OCI-LY7 (cell line): ENCODE measurements at regions not wholly inside any gene's neighbourhood (a gene's known extent, or its start where the extent isn't known, plus 50 kb on each side); places are given as distances from the start of the nearest gene placed in this dataset.

ENCODE experiments used
- BruUV-seq: library from RNA; stranded (reverse); fragments of 400-500 nt; replicated peaks from 2 replicates; lab custom pipeline; 2021; lab: Mats Ljungman, UMichigan
- CTCF ChIA-PET: fragments of 300-600 bp; sonication (Branson Sonifier 250); formaldehyde crosslinking; loops from one replicate; lab custom pipeline; 2022; ENCODE audit warnings: antibody characterized with exemption; ENCODE audit not compliant: unreplicated experiment; lab: Charles Lee
- POLR2A ChIA-PET: fragments of 300-600 bp; sonication (Branson Sonifier 250); formaldehyde crosslinking; loops from one replicate; lab custom pipeline; 2022; ENCODE audit warnings: antibody characterized with exemption; lab: Charles Lee
- DNase-seq: peaks from one replicate; pipeline ENCODE4 v3.0.0-alpha.2; 2015; ENCODE audit warnings: low spot score
- H2AFZ ChIP-seq: fragments of 200-600 bp; sonication (generic), shearing (Covaris generic); 2 replicates; pipeline ENCODE4 v1.6.1; 2014; ENCODE audit warnings: mild to moderate bottlenecking, antibody characterized with exemption, low read length, moderate library complexity
- H3K27ac ChIP-seq: fragments of 200-600 bp; sonication (generic); 2 replicates; pipeline ENCODE4 v1.5.1; 2014; ENCODE audit warnings: mixed run types, low read depth, mild to moderate bottlenecking, moderate library complexity, low read length, inconsistent platforms; ENCODE audit not compliant: poor library complexity, severe bottlenecking
- H3K36me3 ChIP-seq: fragments of 200-600 bp; sonication (generic); 2 replicates; pipeline ENCODE4 v1.6.1; 2014; ENCODE audit warnings: mild to moderate bottlenecking, antibody characterized with exemption, low read length, moderate library complexity, mixed read lengths; ENCODE audit not compliant: insufficient read depth
- H3K4me1 ChIP-seq: fragments of 200-600 bp; sonication (generic); 2 replicates; pipeline ENCODE4 v1.5.1; 2014; ENCODE audit warnings: mild to moderate bottlenecking, low read length; ENCODE audit not compliant: insufficient read depth, poor library complexity, severe bottlenecking
- H3K4me2 ChIP-seq: fragments of 200-600 bp; sonication (generic); 2 replicates; pipeline ENCODE4 v1.6.1; 2014; ENCODE audit warnings: mild to moderate bottlenecking, low read length
- H3K4me3 ChIP-seq: fragments of 200-600 bp; sonication (generic); 2 replicates; pipeline ENCODE4 v1.5.1; 2014; ENCODE audit warnings: mild to moderate bottlenecking, low read depth, low read length; ENCODE audit not compliant: poor library complexity, severe bottlenecking
- H3K79me2 ChIP-seq: fragments of 200-600 bp; sonication (generic); 2 replicates; pipeline ENCODE4 v1.6.1; 2016; ENCODE audit warnings: low read depth, mild to moderate bottlenecking, low read length, moderate library complexity, mixed read lengths; ENCODE audit not compliant: insufficient read depth
- H3K9me2 ChIP-seq: fragments of 200-600 bp; sonication (generic); 2 replicates; pipeline ENCODE4 v1.6.1; 2016; ENCODE audit warnings: mild to moderate bottlenecking, low read length, mixed read lengths; ENCODE audit not compliant: insufficient read depth
- H3K9me3 ChIP-seq: fragments of 200-600 bp; sonication (generic); 2 replicates; pipeline ENCODE4 v1.6.1; 2014; ENCODE audit warnings: mild to moderate bottlenecking, mixed run types, low read length, mixed read lengths
- H4K20me1 ChIP-seq: fragments of 200-600 bp; sonication (generic); 2 replicates; pipeline ENCODE4 v1.6.1; 2014; ENCODE audit warnings: mild to moderate bottlenecking, antibody characterized with exemption, low read length, moderate library complexity, mixed read lengths; ENCODE audit not compliant: insufficient read depth
- CTCF ChIP-seq: fragments of 200-600 bp; sonication (generic); conservative IDR thresholded peaks from 2 replicates; pipeline ENCODE4 v1.5.1; 2014; ENCODE audit warnings: mild to moderate bottlenecking, antibody characterized with exemption, low read length, moderate library complexity, mixed read lengths
- EZH2phosphoT487 ChIP-seq: fragments of 200-600 bp; sonication (generic); IDR thresholded peaks from 2 replicates; pipeline ENCODE4 v1.6.1; 2018; ENCODE audit warnings: low read depth, borderline replicate concordance, mild to moderate bottlenecking, mixed run types, antibody characterized with exemption, low read length, moderate library complexity, mixed read lengths
- intact Hi-C: fragments of 100-400 bp; cut with micrococcal nuclease; formaldehyde crosslinking; loops from one replicate; pipeline ENCODE4 v1.10.0; 2022; ENCODE audit not compliant: unreplicated experiment

GRCh38 chr11:70543611-70544010 lies 145.3 kb downstream of the CTTN start:
- no peak overlapping the region for H3K27ac ChIP-seq
- no peak overlapping the region for H3K4me3 ChIP-seq
- H3K9me2 ChIP-seq: no peaks in the 10 kb centered on the region
- H3K9me3 ChIP-seq: no peaks in the 10 kb centered on the region
- intact Hi-C loops: no loop called here
- H3K36me3 ChIP-seq: no peaks in the 10 kb centered on the region
- no TSS peak for BruUV-seq
- no peak overlapping the region for H2AFZ ChIP-seq
- TF ChIP-seq EZH2phosphoT487 (no peak), CTCF (no peak)
- no peaks in the 10 kb centered on the region for H3K4me1 ChIP-seq
- H3K79me2 ChIP-seq: no peaks in the 10 kb centered on the region
- ChIA-PET CTCF (no interaction called here), POLR2A (no interaction called here)
- no peak overlapping the region for H3K4me2 ChIP-seq
- H4K20me1 ChIP-seq: no peaks in the 10 kb centered on the region
- DNase-seq: no peak

- Histone ChIP-seq H2AFZ (no peak overlapping the region), H3K27ac (no peak overlapping the region), H3K4me3 (no peak overlapping the region), H3K79me2 (no peaks in the 10 kb centered on the region), H3K36me3 (no peaks in the 10 kb centered on the region), H3K4me1 (no peaks in the 10 kb centered on the region), H4K20me1 (no peaks in the 10 kb centered on the region), H3K9me2 (no peaks in the 10 kb centered on the region), H3K4me2 (no peak overlapping the region), H3K9me3 (no peaks in the 10 kb centered on the region)
- intact Hi-C loops: no loop called here
- no peak for DNase-seq
- TF ChIP-seq EZH2phosphoT487: no peak
- no peak for TF ChIP-seq CTCF
- CTCF ChIA-PET: no interaction called here
- POLR2A ChIA-PET: no interaction called here
- no TSS peak for BruUV-seq
Measured at GRCh38 chr11:70544067-70544773, 145.9 kb downstream of the CTTN start.
